ENCODE measurements at regions not wholly inside any gene's neighbourhood (a gene's known extent, or its start where the extent isn't known, plus 50 kb on each side); places are given as distances from the start of the nearest gene placed in this dataset.

DNA sequence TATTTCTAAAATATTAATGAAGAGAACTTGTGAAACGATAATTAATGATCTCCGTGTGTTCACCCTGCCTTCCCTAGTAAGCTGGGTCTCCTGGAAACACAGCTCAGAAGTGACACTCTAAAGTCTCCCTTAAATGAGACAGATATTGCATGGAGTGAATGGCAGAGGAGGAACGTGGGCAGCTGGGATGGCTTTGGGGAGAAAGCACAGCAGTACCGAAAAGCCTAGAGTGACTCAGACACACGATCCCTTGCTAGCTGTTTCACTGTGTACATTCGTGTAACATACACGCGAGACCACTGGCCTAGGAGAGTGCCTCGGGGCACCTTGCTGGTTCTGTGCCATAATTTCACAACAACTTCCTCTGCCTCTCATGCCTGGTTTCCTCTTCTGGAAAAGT is 199.9 kb upstream of the TCERG1L start:
- no peak overlapping the region for H3K27ac ChIP-seq (ENCODE audit: insufficient read depth, low read depth, low read length)
- DNase-seq (ENCODE audit: low read depth, low spot score) (no peak), FAIRE-seq (no peak)
- H3K27me3 ChIP-seq (ENCODE audit: control insufficient read depth in 2 of 2, insufficient read depth in 2 of 2, low read length in 2 of 2): no peaks in the 10 kb centered on the region
- no peaks in the 10 kb centered on the region for H3K4me1 ChIP-seq (ENCODE audit: control insufficient read depth, extremely low read depth, insufficient read depth, low read length)
- H4K20me1 ChIP-seq (replicated peaks; ENCODE audit: control insufficient read depth, extremely low read depth, insufficient read depth, low read length): no peaks in the 10 kb centered on the region
- BruUV-seq (replicated peaks): no TSS peak
- POLR2A ChIA-PET: no interaction called here
- H3K9me3 ChIP-seq (replicated peaks; ENCODE audit: control insufficient read depth, insufficient read depth, low read length): peaks cover 3% of the 10 kb centered on the region
- dilution Hi-C loops (cut with MboI; ENCODE audit: extremely low pct_ligation_motif_present, low sequenced_read_pairs) (no loop called here), intact Hi-C loops (cut with micrococcal nuclease) (no loop called here)
- no peaks in the 10 kb centered on the region for H3K79me2 ChIP-seq (ENCODE audit: control insufficient read depth, insufficient read depth, low read length)
- H3K4me2 ChIP-seq (ENCODE audit: insufficient read depth, low read length): no peak overlapping the region
- no peak overlapping the region for H2AFZ ChIP-seq (ENCODE audit: low read depth, low read length)
- no peaks in the 10 kb centered on the region for H3K36me3 ChIP-seq (ENCODE audit: control insufficient read depth in 2 of 2, extremely low read depth in 1 of 2, insufficient read depth in 2 of 2, low read length in 2 of 2)
- H3K9me1 ChIP-seq (replicated peaks; ENCODE audit: control insufficient read depth, extremely low read depth, insufficient read depth, low read length): no peaks in the 10 kb centered on the region
- CTCF ChIA-PET: no interaction called here
- H3K9ac ChIP-seq (replicated peaks; ENCODE audit: extremely low read depth, insufficient read depth, low read length): no peak overlapping the region
- no peak overlapping the region for H3K4me3 ChIP-seq (replicated peaks in 1 of 3; ENCODE audit: insufficient read depth in 1 of 3, low read depth in 1 of 3, low read length in 3 of 3)
- TF ChIP-seq MYC (IDR thresholded peaks at IDR 0.05; ENCODE audit: low read depth, low read length) (no peak), JUN (IDR thresholded peaks at IDR 0.05; ENCODE audit: borderline replicate concordance, insufficient read depth, insufficient read length, low read depth) (no peak), EZH2 (IDR thresholded peaks at IDR 0.05; ENCODE audit: borderline replicate concordance, low read depth, low read length, severe bottlenecking) (no peak), FOS (IDR thresholded peaks at IDR 0.05; ENCODE audit: borderline replicate concordance, insufficient read depth, low read length) (no peak), POLR2AphosphoS5 (IDR thresholded peaks at IDR 0.05; ENCODE audit: insufficient read depth, low read depth, low read length) (no peak), CTCF (IDR thresholded peaks at IDR 0.05; ENCODE audit: extremely low read depth in 1 of 2, insufficient read depth in 1 of 2, low read depth in 1 of 2, low read length in 2 of 2) (no peak), GATA2 (IDR thresholded peaks at IDR 0.05; ENCODE audit: insufficient read depth, insufficient read length, low read depth, low read length) (no peak), POLR2A (IDR thresholded peaks at IDR 0.05; ENCODE audit: low read depth, low read length) (no peak)
- TF ChIP-seq, protein P1, sequence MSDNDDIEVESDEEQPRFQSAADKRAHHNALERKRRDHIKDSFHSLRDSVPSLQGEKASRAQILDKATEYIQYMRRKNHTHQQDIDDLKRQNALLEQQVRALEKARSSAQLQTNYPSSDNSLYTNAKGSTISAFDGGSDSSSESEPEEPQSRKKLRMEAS (IDR thresholded peaks at IDR 0.05; ENCODE audit: insufficient read depth, insufficient read length): no peak
